Colonic mucosa (tissue), 4 donors: ENCODE measurements at regions not wholly inside any gene's neighbourhood (a gene's known extent, or its start where the extent isn't known, plus 50 kb on each side); places are given as distances from the start of the nearest gene placed in this dataset.

Experiments
- DNase-seq: peaks from one replicate; pipeline ENCODE4 v3.0.0-alpha.2; 2020
- H3K27ac ChIP-seq: fragments of 200-600 bp; one replicate; pipeline ENCODE4 v1.8.0; 2021
- H3K27me3 ChIP-seq: fragments of 200-600 bp; one replicate; pipeline ENCODE4 v1.8.0; 2021
- H3K36me3 ChIP-seq: fragments of 200-600 bp; one replicate; pipeline ENCODE4 v1.8.0; 2021
- H3K4me1 ChIP-seq: fragments of 200-600 bp; one replicate; pipeline ENCODE4 v1.8.0; 2021; ENCODE audit warnings: mild to moderate bottlenecking
- H3K4me3 ChIP-seq: fragments of 200-600 bp; one replicate; pipeline ENCODE4 v1.8.0; 2021
- H3K9ac ChIP-seq, 2 donors: one replicate each; pipeline ENCODE4 v1.7.0; 2013; ENCODE audit warnings: control low read depth in 2 of 2, low read depth in 2 of 2, low read length in 2 of 2
- H3K9me3 ChIP-seq: fragments of 200-600 bp; one replicate; pipeline ENCODE4 v1.8.0; 2021
- CTCF ChIP-seq: fragments of 200-600 bp; IDR thresholded peaks from one replicate; pipeline ENCODE4 v1.8.0; 2022; ENCODE audit warnings: antibody characterized with exemption, mild to moderate bottlenecking
- intact Hi-C: fragments of 100-400 bp; cut with DNase I; formaldehyde crosslinking; loops from one replicate; pipeline ENCODE4 v1.14.1; 2022
- donor health status: healthy.
- donor health status: DM: no; HTN: no; CAD: no.
- donor health status: DM: no; HTN: no; CAD: no.

GRCh38 chr10:53749439-53749838 is 976.9 kb upstream of the MBL2 start:
- Histone ChIP-seq H3K4me3 (no peak overlapping the region), H3K9ac (no peak overlapping the region), H3K4me1 (no peaks in the 10 kb centered on the region), H3K9me3 (no peaks in the 10 kb centered on the region), H3K27me3 (no peaks in the 10 kb centered on the region), H3K27ac (no peak overlapping the region), H3K36me3 (no peaks in the 10 kb centered on the region)
- DNase-seq: no peak
- TF ChIP-seq CTCF: no peak
- intact Hi-C loops: no loop called here

GRCh38 chr10:53748319-53748718 is 975.7 kb upstream of the MBL2 start:
- TF ChIP-seq CTCF: no peak
- no peak for DNase-seq
- Histone ChIP-seq H3K27ac (no peak overlapping the region), H3K36me3 (no peaks in the 10 kb centered on the region), H3K4me3 (no peak overlapping the region), H3K9ac (no peak overlapping the region), H3K9me3 (no peaks in the 10 kb centered on the region), H3K4me1 (no peaks in the 10 kb centered on the region), H3K27me3 (no peaks in the 10 kb centered on the region)
- intact Hi-C loops: no loop called here

- no peak overlapping the region for H3K9ac ChIP-seq
- intact Hi-C loops: no loop called here
- H3K4me3 ChIP-seq: no peak overlapping the region
- H3K27me3 ChIP-seq: no peaks in the 10 kb centered on the region
- H3K9me3 ChIP-seq: no peaks in the 10 kb centered on the region
- H3K27ac ChIP-seq: no peak overlapping the region
- H3K4me1 ChIP-seq: no peaks in the 10 kb centered on the region
- no peak for TF ChIP-seq CTCF
- no peak for DNase-seq
- H3K36me3 ChIP-seq: no peaks in the 10 kb centered on the region
Observed at GRCh38 chr10:53744746-53745145, 972.2 kb upstream of the MBL2 start.

DNA sequence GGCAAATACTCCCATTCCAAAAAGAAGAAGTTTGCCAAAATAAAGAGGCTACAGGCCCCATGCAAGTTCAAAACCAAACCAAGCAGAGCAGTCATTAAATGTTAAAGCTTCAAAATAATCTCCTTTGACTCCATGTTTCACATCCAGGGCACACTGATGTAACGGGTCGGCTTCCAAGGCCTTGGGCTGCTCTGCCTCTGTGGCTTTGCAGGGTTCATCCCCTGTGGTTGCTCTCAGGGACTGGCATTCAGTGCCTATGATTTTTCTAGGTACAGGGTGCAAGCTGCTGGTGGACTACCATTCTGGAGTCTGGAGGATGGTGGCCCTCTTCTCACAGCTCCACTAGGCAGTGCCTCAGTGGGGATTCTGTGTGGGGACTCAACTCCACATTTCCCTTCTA is 971.6 kb upstream of the MBL2 start:
- TF ChIP-seq CTCF: no peak

DNA sequence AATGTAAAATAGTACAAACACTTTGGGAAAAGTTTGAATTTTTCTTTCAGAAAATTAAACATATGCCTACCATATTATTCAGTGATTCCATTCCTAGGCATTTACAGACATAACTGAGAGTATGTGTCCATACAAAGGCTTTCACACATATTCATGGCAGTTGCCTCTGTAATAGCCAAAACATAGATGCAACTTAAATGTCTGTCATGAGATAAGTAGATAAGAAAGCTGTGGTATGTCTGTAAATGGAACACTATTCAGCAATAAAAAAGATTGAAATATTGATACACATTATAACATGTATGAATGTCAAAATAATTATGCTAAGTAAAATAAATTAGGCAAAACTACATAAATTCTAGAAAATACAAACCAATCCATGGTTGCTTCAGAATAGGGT is 964.5 kb upstream of the MBL2 start:
- intact Hi-C loops: no loop called here
- Histone ChIP-seq H3K4me1 (no peaks in the 10 kb centered on the region), H3K36me3 (no peaks in the 10 kb centered on the region), H3K27me3 (no peaks in the 10 kb centered on the region), H3K4me3 (no peak overlapping the region), H3K9me3 (no peaks in the 10 kb centered on the region), H3K9ac (no peak overlapping the region), H3K27ac (no peak overlapping the region)
- DNase-seq: no peak
- no peak for TF ChIP-seq CTCF

More for the DNA sequence above, 971.6 kb upstream of the MBL2 start:
- Histone ChIP-seq H3K4me1 (no peaks in the 10 kb centered on the region), H3K27ac (no peak overlapping the region), H3K9ac (no peak overlapping the region), H3K4me3 (no peak overlapping the region), H3K27me3 (no peaks in the 10 kb centered on the region), H3K9me3 (no peaks in the 10 kb centered on the region), H3K36me3 (no peaks in the 10 kb centered on the region)
- intact Hi-C loops: no loop called here
- DNase-seq: no peak

DNA sequence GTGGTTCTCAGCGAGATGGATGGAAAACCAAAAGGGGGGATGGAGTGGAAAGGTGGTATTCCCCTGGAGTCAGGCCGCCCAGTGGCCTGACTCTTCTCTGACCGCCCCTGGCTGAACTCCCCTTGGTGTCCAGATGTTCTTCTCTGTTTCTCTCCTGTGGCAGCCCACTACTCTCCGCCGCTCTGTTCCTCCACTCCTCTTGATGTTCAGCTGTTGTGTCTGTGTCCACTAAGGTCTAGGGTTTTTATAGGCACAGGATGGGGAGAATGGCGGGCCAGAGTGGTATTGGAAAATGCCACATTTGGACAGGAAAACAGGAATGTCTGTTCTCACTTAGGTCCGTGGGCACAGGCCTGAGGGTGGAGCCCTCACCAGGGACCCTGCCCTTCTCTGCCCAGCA is 954.3 kb upstream of the MBL2 start:
- no peak for TF ChIP-seq CTCF
- intact Hi-C loops: no loop called here
- H3K27ac ChIP-seq: no peak overlapping the region
- H3K27me3 ChIP-seq: no peaks in the 10 kb centered on the region
- no peaks in the 10 kb centered on the region for H3K36me3 ChIP-seq
- no peak for DNase-seq
- H3K4me3 ChIP-seq: no peak overlapping the region
- H3K9me3 ChIP-seq: no peaks in the 10 kb centered on the region
- H3K4me1 ChIP-seq: no peaks in the 10 kb centered on the region
- no peak overlapping the region for H3K9ac ChIP-seq
